ENCODE measurements at regions not wholly inside any gene's neighbourhood (a gene's known extent, or its start where the extent isn't known, plus 50 kb on each side); places are given as distances from the start of the nearest gene placed in this dataset.

- ATAC-seq (ENCODE audit: low read depth) (no peak), DNase-seq (no peak)
- ChIA-PET CTCF (no interaction called here), POLR2A (no interaction called here)
- no peak overlapping the region for H3K4me3 Mint-ChIP-seq
- TF ChIP-seq CTCF (IDR thresholded peaks at IDR 0.05) = no peak
- no peaks in the 10 kb centered on the region for H3K9me3 Mint-ChIP-seq
- intact Hi-C loops (cut with micrococcal nuclease) = no loop called here
- peaks cover 4% of the 10 kb centered on the region for H3K27me3 Mint-ChIP-seq
- no peaks in the 10 kb centered on the region for H3K4me1 Mint-ChIP-seq
- H3K36me3 Mint-ChIP-seq (ENCODE audit: low read depth) = no peaks in the 10 kb centered on the region
- no peak overlapping the region for H3K27ac Mint-ChIP-seq
Measured at GRCh38 chr11:134846328-134847082, 434.5 kb upstream of the B3GAT1 start.

- ATAC-seq (ENCODE audit: low read depth) = no peak
- CTCF ChIA-PET = no interaction called here
Measured at GRCh38 chr11:134845474-134846327, 433.7 kb upstream of the B3GAT1 start.

GRCh38 chr11:134844838-134845237, 432.8 kb upstream of the B3GAT1 start:
- Mint-ChIP-seq H3K4me3 (no peak overlapping the region), H3K36me3 (ENCODE audit: low read depth) (no peaks in the 10 kb centered on the region), H3K9me3 (no peaks in the 10 kb centered on the region), H3K27ac (no peak overlapping the region), H3K4me1 (no peaks in the 10 kb centered on the region), H3K27me3 (peaks cover 4% of the 10 kb centered on the region)
- no peak for TF ChIP-seq CTCF (IDR thresholded peaks at IDR 0.05)
- intact Hi-C loops (cut with micrococcal nuclease) = no loop called here
- ChIA-PET POLR2A (no interaction called here), CTCF (no interaction called here)
- ATAC-seq (ENCODE audit: low read depth) (no peak), DNase-seq (no peak)

More at GRCh38 chr11:134845474-134846327, 433.7 kb upstream of the B3GAT1 start:
- Mint-ChIP-seq H3K4me1 (no peaks in the 10 kb centered on the region), H3K36me3 (ENCODE audit: low read depth) (no peaks in the 10 kb centered on the region), H3K9me3 (no peaks in the 10 kb centered on the region), H3K27ac (no peak overlapping the region), H3K27me3 (peaks cover 4% of the 10 kb centered on the region), H3K4me3 (no peak overlapping the region)
- DNase-seq = no peak
- intact Hi-C loops (cut with micrococcal nuclease) = no loop called here
- POLR2A ChIA-PET = no interaction called here
- no peak for TF ChIP-seq CTCF (IDR thresholded peaks at IDR 0.05)

GRCh38 chr11:134843735-134844134, 431.7 kb upstream of the B3GAT1 start:
- Mint-ChIP-seq H3K27ac (no peak overlapping the region), H3K36me3 (ENCODE audit: low read depth) (no peaks in the 10 kb centered on the region), H3K4me1 (no peaks in the 10 kb centered on the region), H3K9me3 (no peaks in the 10 kb centered on the region), H3K4me3 (no peak overlapping the region), H3K27me3 (peaks cover 4% of the 10 kb centered on the region)
- ATAC-seq (ENCODE audit: low read depth) (no peak), DNase-seq (no peak)
- intact Hi-C loops (cut with micrococcal nuclease) = no loop called here
- POLR2A ChIA-PET = no interaction called here
- no peak for TF ChIP-seq CTCF (IDR thresholded peaks at IDR 0.05)
- CTCF ChIA-PET = no interaction called here

- no peaks in the 10 kb centered on the region for H3K36me3 Mint-ChIP-seq (ENCODE audit: low read depth)
- intact Hi-C loops (cut with micrococcal nuclease) = no loop called here
- ChIA-PET CTCF (no interaction called here), POLR2A (no interaction called here)
- ATAC-seq (ENCODE audit: low read depth) = no peak
- DNase-seq = no peak
- H3K27ac Mint-ChIP-seq = no peak overlapping the region
- H3K4me1 Mint-ChIP-seq = no peaks in the 10 kb centered on the region
- H3K27me3 Mint-ChIP-seq = peaks cover 4% of the 10 kb centered on the region
- no peak for TF ChIP-seq CTCF (IDR thresholded peaks at IDR 0.05)
- H3K9me3 Mint-ChIP-seq = no peaks in the 10 kb centered on the region
- no peak overlapping the region for H3K4me3 Mint-ChIP-seq
Measured at GRCh38 chr11:134843020-134843419, 431.0 kb upstream of the B3GAT1 start.
